HS-27A (cell line): ENCODE measurements at regions not wholly inside any gene's neighbourhood (a gene's known extent, or its start where the extent isn't known, plus 50 kb on each side); places are given as distances from the start of the nearest gene placed in this dataset.
"Not testable (repeated sequence)": the region's sequence is repeated elsewhere in the genome, so short reads cannot be mapped to it uniquely, and the experiment has no call there.

ENCODE experiments used
- DNase-seq: peaks from one replicate; pipeline ENCODE4 v3.0.0-alpha.2; 2012; ENCODE audit warnings: low read depth, missing footprints

DNA sequence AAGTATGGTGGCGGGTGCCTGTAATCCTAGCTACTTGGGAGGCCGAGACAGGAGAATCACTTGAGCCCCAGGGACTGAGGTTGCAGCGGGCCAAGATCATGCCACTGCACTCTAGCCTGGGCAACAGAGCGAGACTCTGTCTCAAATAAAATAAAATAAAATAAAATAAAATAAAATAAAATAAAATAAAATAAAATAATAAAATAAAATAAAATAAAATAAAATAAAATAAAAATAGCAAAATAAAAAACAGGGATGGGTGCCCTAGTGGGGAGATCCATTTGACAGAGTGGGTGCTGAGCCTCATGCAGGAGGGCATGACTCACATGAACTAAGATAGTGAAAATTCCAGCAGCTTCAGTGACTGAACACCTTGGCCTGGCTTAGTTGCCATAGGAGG, 460.7 kb downstream of the PLPP3 start:
- not testable (repeated sequence) for DNase-seq

DNA sequence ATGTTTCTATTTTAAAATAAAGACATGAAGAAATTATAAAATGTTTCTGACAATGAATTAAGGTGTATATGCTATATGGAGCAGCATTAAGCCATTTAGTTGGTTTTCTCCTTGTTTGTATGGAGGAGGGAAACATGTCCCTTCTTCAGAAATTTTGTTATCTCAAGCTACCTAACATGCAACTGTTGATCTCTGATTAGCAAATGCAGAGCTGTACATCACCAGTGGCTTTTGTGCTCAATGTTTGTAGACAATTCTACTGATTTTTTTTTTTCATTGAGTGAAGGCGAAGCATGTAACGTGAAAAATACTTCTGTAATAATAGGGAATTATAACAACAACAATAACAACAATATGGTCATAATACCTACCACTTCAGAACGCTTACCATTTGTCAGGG, 463.7 kb downstream of the PLPP3 start:
- DNase-seq: no peak

DNA sequence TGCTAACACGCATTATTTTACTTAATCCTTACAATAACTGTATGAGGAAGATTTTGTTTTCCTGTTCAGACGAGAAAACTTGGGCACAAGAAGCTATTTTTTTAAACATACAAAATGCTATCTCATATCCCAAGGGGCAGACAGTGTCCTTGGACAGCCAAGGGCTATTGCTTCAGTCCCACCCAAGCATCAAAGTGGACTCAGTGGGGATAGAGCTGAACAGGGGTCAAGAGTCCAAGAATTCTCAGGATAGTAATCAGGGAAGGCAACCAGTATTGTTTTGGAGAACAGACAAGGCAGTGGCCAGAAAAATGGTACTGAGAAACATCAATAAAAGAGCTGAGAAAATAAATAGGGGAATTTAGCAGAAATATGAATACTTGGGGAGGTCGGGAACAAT, 465.7 kb downstream of the PLPP3 start:
- DNase-seq: no peak

DNA sequence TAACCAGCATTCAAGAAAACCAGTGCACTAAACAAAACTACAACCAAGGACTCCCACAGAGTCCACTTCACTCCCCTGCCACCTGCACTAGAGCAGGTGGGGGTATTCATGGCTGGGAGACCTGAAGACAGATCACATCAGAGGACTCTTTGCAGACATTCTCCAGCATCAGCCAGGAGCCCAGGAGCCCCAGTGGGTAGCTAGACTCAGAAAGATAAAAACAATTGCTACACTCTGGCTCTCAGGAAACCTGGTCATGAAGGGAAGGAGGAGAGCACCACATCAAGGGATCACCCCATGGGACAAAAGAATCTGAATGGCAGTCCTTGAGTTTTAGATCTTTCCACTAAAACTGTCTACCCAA, 472.1 kb downstream of the PLPP3 start:
- no peak for DNase-seq

DNA sequence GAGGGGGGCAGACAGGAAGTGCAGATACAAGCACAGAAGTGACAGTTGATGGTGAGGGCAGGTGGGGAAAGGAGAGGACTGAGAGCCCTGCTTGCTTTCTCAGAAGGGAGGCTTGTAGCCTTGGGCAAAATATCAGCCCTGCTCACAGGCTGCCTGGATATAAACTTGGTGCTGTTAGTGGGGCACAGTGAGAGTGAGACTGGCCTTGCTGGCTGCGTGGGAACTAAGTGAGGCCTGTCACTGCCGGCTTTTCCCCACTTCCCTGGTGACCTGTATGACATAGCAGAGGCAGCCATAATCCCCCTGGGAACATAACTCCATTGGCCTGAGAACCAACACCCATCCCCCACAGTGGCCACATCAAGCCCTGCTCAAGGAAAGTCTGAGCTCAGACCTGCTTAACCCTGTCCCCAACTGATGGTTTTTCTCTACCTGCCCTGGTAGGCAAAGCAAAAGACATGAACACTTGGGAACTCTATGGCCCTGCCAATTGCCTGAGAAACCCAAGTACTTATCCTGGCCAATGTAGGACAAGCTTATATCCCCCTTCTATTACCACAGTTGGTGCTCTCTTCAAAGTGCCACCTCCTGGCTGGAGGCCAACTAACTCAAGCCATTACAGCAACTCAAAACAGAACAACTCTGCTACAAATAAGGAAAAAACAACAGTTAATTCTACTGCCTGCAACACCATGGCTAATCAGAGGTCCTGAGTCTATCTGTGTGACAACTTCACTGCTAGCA, 472.7 kb downstream of the PLPP3 start:
- no peak for DNase-seq

DNA sequence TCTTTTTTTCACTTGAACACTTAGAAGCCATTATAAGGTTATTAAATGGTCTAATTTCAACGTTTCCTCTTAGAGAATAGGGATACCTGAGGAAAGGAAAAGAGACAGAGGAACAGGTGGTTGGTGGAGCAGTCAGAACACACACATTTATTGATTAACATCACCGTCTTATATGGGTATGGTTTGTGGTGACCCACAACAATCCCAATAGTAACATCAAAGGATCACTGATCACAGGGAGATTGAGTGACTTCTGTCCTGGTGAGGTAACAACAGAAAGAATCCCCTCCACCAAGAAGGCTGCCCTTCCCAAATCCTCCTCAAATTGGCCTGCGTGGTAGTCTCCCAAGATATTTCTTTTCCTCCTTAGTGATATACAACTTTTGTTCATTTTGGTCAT, 474.0 kb downstream of the PLPP3 start:
- no peak for DNase-seq

DNA sequence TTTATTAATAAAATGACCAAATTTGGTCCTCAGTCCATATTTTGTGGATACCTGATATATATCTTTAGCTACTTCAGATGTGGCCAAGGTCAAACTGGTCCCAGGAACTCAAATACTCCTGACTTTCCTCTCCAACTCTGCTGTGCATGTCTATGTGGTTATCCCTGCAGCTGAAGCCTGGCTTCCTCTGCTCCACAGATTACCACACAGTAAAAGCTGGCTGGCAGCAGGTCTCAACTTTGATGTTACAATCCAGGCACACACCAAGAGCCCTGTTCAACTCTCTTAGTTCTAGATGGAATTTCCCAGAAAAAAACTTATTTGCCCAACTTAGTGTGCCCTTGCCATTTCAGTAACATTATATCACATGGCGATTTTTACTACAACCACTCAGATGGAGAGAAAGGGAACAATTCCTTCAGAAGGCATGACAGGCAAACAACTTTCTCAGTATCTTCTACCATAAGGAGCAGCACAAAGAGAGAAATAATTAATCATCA, 479.5 kb downstream of the PLPP3 start:
- DNase-seq: no peak

DNA sequence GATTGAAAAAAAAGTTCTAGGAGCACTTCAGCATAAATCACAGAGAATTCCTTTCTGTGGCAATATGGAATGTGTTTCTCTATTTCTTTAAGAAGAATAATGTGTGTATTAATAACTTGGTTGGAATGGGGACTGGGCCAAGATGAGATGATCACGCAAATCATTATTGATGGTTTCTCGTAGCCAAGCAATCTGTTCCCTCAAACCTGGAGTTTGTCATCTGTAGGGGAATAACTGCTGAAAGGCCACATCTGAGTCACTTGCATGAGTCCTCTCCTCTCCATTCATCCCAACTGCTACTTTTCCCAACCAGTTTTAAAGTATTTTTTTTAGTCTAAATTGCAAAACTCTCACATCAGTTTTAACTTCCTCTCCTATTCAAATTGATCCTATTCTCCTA, 480.4 kb downstream of the PLPP3 start:
- DNase-seq: no peak

DNA sequence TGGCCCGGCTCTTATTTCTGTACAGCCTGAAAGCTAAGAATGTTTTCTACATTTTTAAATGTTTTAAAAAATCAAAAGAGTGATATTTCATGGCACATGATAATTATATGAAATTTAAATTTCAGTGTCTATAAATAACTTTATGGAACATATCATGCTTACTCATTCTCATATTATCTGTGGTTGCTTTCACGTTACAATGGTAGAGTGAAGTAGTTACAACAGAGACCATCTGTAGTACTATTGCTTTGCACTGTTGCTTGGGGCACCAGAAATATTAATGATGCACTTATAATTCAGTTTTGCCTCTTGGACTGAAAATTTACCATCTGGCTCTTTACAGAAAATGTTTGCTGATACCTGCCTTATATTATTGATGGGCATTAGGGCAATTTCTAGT, 481.6 kb downstream of the PLPP3 start:
- DNase-seq: no peak

DNA sequence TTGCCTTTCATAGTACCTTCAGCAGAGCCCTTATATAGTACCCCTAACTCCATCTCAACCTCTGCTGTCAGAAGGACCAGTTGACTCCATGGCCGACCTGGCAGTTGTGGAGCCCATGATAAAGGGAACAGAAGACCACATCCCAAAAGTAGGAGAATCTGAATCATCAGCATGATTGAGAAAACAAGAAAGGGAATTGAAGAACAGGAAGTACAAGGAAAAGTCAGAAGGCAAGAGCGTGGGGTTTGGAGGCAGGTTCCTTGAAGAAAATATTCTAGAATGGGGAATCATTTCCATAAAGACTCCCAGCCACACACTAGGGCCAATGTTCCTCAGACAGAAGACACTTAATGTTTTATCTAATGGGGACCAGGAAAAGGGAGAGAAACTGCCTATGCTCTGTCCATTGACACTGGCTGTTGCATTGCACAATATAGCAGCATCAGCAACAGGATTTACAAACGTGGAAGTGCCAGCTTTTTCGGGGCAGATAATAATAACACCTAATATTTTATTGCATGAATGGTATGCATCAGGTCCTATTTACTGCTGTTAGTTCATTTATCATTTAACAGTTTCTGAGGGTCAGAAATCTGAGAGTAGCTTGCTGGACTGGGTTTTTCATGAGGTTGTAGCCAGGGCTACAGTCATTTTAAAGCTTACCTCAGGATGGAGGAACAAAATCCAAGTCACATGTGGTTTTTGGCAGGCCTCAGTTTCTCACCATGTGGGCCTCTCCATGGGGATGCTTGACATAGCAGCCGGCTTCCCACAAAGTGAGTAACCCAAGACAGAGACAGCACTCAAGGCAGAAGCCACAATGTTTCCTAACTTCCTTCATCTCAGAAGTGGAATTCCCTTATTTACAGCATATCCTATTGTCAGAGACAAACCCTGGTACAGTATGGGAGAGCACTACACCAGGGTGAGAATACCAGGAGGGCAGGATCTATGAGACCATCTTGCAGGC, 483.4 kb downstream of the PLPP3 start:
- no peak for DNase-seq

DNA sequence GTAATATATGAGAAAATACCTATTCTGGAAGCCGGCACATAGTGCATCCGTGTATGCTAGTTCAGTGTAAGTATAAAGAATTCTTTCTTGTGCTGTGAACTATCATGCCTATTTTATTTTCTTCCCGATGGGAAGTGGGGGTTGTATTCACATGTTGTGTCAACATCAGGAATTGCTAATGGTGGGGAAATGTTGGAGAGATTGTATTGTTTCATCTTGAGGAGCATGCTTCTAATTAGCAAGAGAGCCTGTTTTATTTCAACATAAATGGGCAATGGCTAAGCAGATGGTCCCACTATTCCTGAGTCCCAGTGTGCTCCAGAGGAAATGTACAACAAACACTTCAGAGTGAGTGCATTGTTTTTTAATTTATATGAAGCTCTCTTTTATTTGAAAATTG, 485.2 kb downstream of the PLPP3 start:
- no peak for DNase-seq

DNA sequence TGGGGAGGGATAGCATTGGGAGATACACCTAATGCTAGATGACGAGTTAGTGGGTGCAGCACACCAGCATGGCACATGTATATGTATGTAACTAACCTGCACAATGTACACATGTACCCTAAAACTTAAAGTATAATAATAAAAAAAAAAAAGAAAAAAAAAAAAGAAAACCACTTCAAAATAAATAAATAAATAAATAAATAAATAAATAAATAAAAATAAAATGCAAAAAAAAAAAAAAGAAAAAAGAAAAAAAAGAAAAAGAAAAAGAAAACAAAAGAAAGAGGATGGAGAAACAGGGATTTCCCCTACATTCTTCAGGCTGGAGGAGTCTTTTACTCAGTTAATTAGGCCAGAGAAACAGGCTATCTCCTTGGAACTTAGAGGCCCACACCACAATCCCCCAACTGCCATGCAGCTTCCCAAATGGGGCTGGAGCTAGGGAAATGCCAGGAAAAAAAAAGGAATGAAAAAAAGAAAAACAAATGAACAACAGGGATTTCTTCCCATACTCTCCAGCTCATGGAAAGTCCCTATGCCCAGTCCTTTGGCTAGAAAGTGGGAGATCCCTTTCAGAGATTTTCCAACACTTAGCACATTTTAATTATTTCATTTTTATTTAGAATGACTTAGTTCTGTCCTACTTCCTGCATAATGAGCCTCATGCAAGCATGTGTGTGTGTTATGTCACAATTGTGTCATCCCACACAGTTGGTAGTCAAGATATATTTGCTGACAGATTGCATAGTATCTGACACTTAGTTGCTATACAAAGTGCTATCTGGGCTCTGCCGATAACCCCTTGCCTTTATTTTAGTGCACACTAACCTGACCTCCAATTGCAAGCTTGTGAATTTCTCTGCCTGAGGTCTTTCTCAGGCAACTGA, 486.4 kb downstream of the PLPP3 start:
- no peak for DNase-seq

DNA sequence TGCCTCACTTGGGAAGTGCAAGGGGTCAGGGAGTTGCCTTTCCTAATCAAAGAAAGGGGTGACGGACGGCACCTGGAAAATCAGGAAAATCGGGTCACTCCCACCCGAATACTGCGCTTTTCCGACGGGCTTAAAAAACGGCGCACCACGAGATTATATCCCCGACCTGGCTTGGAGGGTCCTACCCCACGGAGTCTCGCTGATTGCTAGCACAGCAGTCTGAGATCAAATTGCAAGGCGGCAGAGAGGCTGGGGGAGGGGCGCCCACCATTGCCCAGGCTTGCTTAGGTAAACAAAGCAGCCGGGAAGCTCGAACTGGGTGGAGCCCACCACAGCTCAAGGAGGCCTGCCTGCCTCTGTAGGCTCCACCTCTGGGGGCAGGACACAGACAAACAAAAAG, 489.5 kb downstream of the PLPP3 start:
- DNase-seq: not testable (repeated sequence)

DNA sequence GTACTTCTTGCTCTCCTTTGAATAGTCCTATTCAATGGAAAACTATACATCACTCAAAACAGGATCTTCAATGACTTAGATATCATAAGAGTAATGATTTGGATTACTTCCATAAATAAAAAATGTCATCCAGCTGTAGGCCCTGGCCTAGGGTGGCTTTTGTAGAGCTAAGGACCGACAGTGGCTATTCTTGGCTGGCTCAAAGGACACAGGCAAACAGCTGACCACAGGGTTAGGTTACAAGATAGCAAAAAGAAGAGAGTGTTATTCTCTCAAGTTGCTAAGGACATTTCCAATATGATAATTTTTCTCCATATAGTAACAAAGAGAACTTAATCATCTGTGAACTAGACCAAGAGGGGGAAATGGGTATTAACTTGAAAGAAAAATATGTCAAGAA, 495.1 kb downstream of the PLPP3 start:
- no peak for DNase-seq

DNA sequence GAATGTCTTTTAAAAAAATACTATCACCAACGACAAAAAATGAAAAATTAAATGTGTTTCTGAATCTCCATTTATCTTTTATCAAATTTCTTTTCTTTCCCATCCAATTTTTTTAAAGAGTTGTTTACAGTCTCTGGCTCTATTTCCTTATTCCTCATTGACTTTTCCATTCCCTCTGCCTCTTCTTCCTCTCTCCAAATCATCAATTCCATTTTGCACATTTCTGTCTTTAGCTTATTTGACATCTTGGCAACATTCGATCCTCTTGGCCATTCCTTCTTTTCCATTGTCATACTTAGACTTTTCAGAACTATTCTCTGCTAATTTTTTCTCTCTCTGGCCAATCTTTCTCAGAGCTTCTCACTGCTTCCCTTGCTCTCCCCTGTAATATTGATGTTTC, 497.6 kb downstream of the PLPP3 start:
- DNase-seq: no peak

DNA sequence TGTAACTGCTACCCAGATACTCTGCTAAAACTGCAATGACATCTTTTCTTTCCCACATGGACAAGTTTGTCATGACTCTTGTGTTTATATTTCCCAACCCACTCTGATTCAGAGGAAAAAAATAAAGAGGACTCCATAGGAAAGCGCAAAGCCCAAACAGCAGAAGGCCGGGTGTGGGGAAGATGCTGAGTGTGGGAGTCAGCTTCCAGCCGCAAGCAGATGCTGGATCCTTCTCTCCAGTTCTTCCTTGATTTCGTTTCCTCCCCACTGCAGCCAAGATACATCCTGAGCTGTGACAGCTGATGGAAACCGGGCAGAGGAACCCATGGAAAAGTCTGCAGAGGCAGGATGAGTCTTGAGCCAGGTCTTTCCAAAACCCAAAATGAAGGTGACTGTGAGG, 498.2 kb downstream of the PLPP3 start:
- no peak for DNase-seq

DNA sequence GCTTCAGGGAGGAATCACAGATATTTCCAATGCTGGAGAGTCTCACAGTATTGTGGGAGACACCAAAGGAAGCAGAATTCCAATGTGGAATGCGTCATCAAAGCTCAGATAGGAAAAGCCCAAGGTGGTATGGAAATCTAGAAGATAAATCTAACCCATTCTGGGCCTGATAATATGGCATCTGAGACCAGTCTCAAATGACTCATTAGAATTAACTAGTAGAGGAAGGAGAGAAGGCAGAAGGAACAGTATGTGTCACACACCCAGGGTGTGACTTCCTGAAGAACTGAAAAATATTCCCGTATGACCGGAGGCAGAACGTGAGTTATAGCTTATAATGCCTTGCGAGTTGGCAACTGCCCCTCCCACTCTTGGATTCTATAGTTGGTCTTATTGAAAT, 499.2 kb downstream of the PLPP3 start:
- no peak for DNase-seq

DNA sequence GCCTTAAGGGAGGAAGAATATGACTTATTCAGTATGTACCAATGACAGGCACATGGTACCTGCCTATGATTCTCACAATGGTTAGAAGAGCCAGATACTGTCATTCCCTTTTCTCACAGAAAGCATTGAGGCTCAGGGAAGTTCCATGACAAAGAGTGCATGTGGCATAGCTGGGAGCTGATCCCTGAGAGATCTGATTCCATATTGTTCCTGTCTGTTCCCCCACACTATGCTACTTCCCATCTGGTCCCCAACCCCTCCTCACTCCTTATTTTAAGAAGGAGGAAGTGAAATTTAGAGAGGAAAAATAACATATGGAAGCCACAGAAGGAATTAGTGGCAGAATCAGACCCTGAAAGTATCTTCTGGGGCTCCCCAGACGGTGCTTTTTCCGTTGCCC, 500.0 kb downstream of the PLPP3 start:
- DNase-seq: no peak

DNA sequence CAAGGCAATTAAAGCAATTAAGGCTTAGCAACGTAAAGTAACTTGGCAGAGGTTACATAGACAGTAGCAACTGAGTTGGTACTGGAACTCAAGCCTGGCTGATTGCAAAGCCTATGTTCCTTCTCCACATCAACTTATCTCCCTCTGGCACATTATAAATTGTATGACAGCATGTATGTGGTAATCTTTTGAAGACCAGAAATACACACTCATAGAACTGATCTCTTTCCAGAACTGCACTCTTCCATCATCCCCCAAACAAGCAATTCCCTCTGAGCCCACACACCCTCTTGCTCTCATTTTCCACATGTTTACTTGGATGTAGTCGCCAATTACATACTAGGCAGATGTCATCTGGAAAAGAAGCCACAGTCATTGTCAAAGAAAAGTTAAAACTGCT, 502.2 kb downstream of the PLPP3 start:
- no peak for DNase-seq

DNA sequence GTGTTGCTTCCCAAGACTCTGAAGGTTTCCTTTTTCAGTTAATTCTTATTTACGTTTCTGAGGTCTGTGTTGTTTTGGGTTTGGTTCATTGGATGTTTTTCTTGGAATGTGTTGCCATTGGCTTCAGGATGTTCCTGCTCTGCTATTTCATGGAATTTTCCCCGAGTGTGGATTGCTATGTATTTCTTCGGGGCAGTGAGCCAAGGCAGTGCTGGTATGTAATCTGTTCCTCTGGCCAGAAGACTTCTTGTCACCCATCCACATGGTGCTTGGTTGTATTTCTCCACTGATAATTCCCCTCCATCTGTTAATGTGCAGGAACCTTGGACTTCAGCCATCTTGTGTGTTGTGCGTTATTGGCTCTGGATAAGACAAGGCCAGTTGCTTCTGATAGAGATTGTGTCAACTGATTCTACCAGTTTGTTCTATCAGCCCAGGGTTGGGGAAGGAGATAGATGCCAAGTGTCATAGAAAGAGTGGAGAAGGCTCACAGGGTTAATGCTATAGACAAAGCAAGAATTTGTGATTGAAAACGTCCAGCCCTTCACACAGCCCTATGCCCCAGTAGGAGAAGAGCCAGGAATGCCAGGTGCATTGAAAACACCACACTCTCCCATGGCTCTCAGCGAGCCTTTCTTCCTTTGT, 505.2 kb downstream of the PLPP3 start:
- no peak for DNase-seq

DNA sequence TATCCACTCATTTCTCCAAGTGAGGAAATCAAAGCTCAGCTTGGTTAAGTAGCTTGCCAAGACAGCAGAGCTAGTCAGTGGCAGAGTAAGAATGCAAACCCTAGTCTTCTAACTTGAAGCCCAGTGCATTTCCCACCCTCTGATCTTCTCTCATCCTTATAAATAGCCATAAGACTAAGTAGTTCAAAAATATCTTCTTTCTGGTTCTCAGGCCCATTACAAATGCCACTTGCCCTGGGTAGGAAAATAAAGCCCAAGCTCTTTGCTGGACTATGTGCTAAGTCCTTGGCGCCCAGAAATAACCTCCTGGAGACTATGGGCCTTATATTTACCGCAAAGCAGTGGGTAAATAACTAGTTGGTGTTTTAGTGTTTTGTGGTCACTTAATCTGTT, 505.8 kb downstream of the PLPP3 start:
- no peak for DNase-seq

DNA sequence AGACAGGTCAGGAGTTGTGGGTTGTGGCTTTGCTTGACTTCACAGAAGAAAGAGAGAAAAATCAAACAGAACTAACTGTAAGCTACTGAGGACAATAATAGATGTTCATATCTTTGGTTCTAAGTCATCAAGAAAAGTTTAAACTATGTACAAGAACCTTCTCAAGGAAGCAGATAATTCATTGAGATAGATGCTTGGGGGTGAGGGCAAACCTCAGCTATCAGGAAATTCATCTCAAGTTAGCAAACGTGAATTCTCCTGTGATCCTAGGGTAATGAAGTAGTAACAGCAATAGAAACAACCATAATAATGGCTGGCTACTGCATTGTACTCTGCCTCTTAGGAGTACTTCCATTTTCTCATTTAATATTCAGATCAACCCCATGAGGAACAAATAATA, 506.2 kb downstream of the PLPP3 start:
- DNase-seq: no peak
